B cell (primary cell): ENCODE measurements at regions not wholly inside any gene's neighbourhood (a gene's known extent, or its start where the extent isn't known, plus 50 kb on each side); places are given as distances from the start of the nearest gene placed in this dataset.

ENCODE experiments used
- ATAC-seq: fragments of 200-7000 bp; cut with Tn5 transposase; one replicate; pipeline ENCODE4 v1.10.0; 2021; ENCODE audit warnings: low read depth, mild to moderate bottlenecking, moderate number of reproducible peaks, moderate library complexity
- CTCF ChIA-PET: fragments of 350-600 bp; sonication (Branson Sonifier 250); formaldehyde crosslinking; loops from one replicate; lab custom pipeline; 2021; ENCODE audit warnings: antibody characterized with exemption, inconsistent platforms; lab: Charles Lee
- POLR2A ChIA-PET: fragments of 350-600 bp; sonication (Branson Sonifier 250); formaldehyde crosslinking; loops from one replicate; lab custom pipeline; 2021; ENCODE audit warnings: antibody characterized with exemption; lab: Charles Lee
- DNase-seq: peaks from one replicate; pipeline ENCODE4 v3.0.0; 2013
- H2AFZ ChIP-seq: 2 replicates; pipeline ENCODE4 v1.6.1; 2012; ENCODE audit warnings: mild to moderate bottlenecking, low read depth, low read length; ENCODE audit not compliant: insufficient read depth, poor library complexity, severe bottlenecking
- H3K27ac ChIP-seq, 2 donors: 1 replicate in 1 of 2; 2 replicates in 1 of 2; pipeline ENCODE4 v1.5.1; 2012 to 2013; ENCODE audit warnings: low read length in 2 of 2, mild to moderate bottlenecking in 2 of 2, moderate library complexity in 1 of 2
- H3K27me3 ChIP-seq, 4 experiments: fragments of 200-600 bp in 1 of 4; sonication (generic) in 1 of 4; replicated peaks in 1 of 4; 1 replicate in 2 of 4; 2 replicates in 2 of 4; pipeline versions ENCODE4 v1.6.1 to v1.7.0; 2013 to 2016; ENCODE audit warnings: low read length in 3 of 4, mild to moderate bottlenecking in 2 of 4, mixed read lengths in 1 of 4, moderate library complexity in 1 of 4; ENCODE audit not compliant: insufficient read depth in 4 of 4, control insufficient read depth in 3 of 4; ENCODE audit errors: control extremely low read depth in 1 of 4
- H3K36me3 ChIP-seq, 2 experiments: replicated peaks in 1 of 2; 1 replicate in 1 of 2; 2 replicates in 1 of 2; pipeline versions ENCODE4 v1.6.1 to v1.7.1; 2013; ENCODE audit warnings: low read length in 1 of 2; ENCODE audit not compliant: insufficient read depth in 2 of 2, control insufficient read depth in 1 of 2; ENCODE audit errors: control extremely low read depth in 1 of 2, extremely low read depth in 1 of 2
- H3K4me1 ChIP-seq, 2 donors: fragments of 200-600 bp in 1 of 2; sonication (generic) in 1 of 2; 1 replicate in 1 of 2; 2 replicates in 1 of 2; pipeline versions ENCODE4 v1.5.1 to v1.6.1; 2013 to 2017; ENCODE audit warnings: low read length in 2 of 2; ENCODE audit not compliant: control insufficient read depth in 2 of 2, insufficient read depth in 2 of 2
- H3K4me2 ChIP-seq: replicated peaks from 2 replicates; pipeline ENCODE3; 2012; ENCODE audit warnings: mild to moderate bottlenecking, low read depth, low read length; ENCODE audit not compliant: poor library complexity, severe bottlenecking
- H3K4me3 ChIP-seq, 5 experiments: fragments of 200-600 bp in 1 of 5; sonication (generic) in 1 of 5; 1 replicate in 3 of 5; 2 replicates in 2 of 5; pipeline versions ENCODE4 v1.5.1 to v1.7.0; 2011 to 2016; ENCODE audit warnings: low read length in 4 of 5, mild to moderate bottlenecking in 4 of 5, low read depth in 2 of 5, control low read depth in 1 of 5, moderate library complexity in 1 of 5; ENCODE audit not compliant: insufficient read depth in 1 of 5; ENCODE audit errors: control extremely low read depth in 1 of 5, extremely low read depth in 1 of 5
- H3K79me2 ChIP-seq: fragments of 200-600 bp; sonication (generic); one replicate; pipeline ENCODE4 v1.6.0; 2016; ENCODE audit warnings: low read length; ENCODE audit not compliant: control insufficient read depth, insufficient read depth
- H3K9ac ChIP-seq: fragments of 200-600 bp; sonication (generic); 2 replicates; pipeline ENCODE4 v1.6.1; 2017; ENCODE audit warnings: mild to moderate bottlenecking, low read length, moderate library complexity
- H3K9me3 ChIP-seq, 3 donors: one replicate each; pipeline versions ENCODE4 v1.6.1 to v1.7.1; 2013; ENCODE audit warnings: low read length in 2 of 3; ENCODE audit not compliant: control insufficient read depth in 2 of 3, insufficient read depth in 1 of 3; ENCODE audit errors: control extremely low read depth in 1 of 3
- H4K20me1 ChIP-seq: 2 replicates; pipeline ENCODE4 v1.6.0; 2012; ENCODE audit warnings: mild to moderate bottlenecking, low read length; ENCODE audit not compliant: insufficient read depth, control insufficient read depth, poor library complexity, severe bottlenecking
- H3K27ac Mint-ChIP-seq: one replicate; pipeline ENCODE4 v1.8.0; 2021; ENCODE audit warnings: mixed read lengths
- H3K27me3 Mint-ChIP-seq: one replicate; pipeline ENCODE4 v1.8.0; 2021; ENCODE audit warnings: mixed read lengths
- H3K4me1 Mint-ChIP-seq: one replicate; pipeline ENCODE4 v1.8.0; 2021; ENCODE audit warnings: mixed read lengths
- H3K4me3 Mint-ChIP-seq: one replicate; pipeline ENCODE4 v1.8.0; 2021; ENCODE audit warnings: mixed read lengths
- H3K9me3 Mint-ChIP-seq: one replicate; pipeline ENCODE4 v1.8.0; 2022; ENCODE audit warnings: mixed read lengths; ENCODE audit not compliant: insufficient read depth
- EZH2 ChIP-seq: IDR thresholded peaks from 2 replicates; pipeline ENCODE4 v1.6.1; 2012; ENCODE audit warnings: borderline replicate concordance, low read depth, mild to moderate bottlenecking, moderate library complexity, low read length; ENCODE audit not compliant: insufficient read depth, poor library complexity, severe bottlenecking
- WGBS: methylation state at CpG from one replicate; pipeline ENCODE4 v1.1.5; 2013; ENCODE audit warnings: missing lambda C conversion rate; ENCODE audit not compliant: insufficient coverage; 5-methylcytosine and 5-hydroxymethylcytosine counted together
- intact Hi-C: fragments of 100-400 bp; cut with micrococcal nuclease; formaldehyde crosslinking; loops from one replicate; pipeline ENCODE4 v1.10.0; 2022
- TF ChIP-seq, protein P1 (sequence below): fragments of 200-600 bp; IDR thresholded peaks from one replicate; pipeline ENCODE4 v1.8.0; 2022; ENCODE audit warnings: antibody characterized with exemption, mild to moderate bottlenecking

- WGBS, result 93% methylated on average over 2 of the region's 5 CpGs
- Mint-ChIP-seq H3K27ac (no peak overlapping the region), H3K4me1 (no peaks in the 10 kb centered on the region), H3K9me3 (no peaks in the 10 kb centered on the region), H3K4me3 (no peak overlapping the region), H3K27me3 (no peaks in the 10 kb centered on the region)
- no peak overlapping the region for H3K4me2 ChIP-seq
- no peaks in the 10 kb centered on the region for H3K79me2 ChIP-seq
- H3K4me1 ChIP-seq, result no peaks in the 10 kb centered on the region
- H3K27ac ChIP-seq, result no peak overlapping the region
- no peak for ATAC-seq
- H3K27me3 ChIP-seq, result no peaks in the 10 kb centered on the region
- CTCF ChIA-PET, result no interaction called here
- no peak for DNase-seq
- H2AFZ ChIP-seq, result no peak overlapping the region
- intact Hi-C loops, result loop anchor here (5.0 to 10.0 kb wide), 2 partner anchors 888 to 1000 kb away; no protein-coding TSS in a partner anchor
- no peaks in the 10 kb centered on the region for H4K20me1 ChIP-seq
- no peaks in the 10 kb centered on the region for H3K9me3 ChIP-seq
- H3K9ac ChIP-seq, result no peak overlapping the region
- no peaks in the 10 kb centered on the region for H3K36me3 ChIP-seq
- POLR2A ChIA-PET, result no interaction called here
- no peak overlapping the region for H3K4me3 ChIP-seq
- no peak for TF ChIP-seq EZH2
- TF ChIP-seq, protein P1, sequence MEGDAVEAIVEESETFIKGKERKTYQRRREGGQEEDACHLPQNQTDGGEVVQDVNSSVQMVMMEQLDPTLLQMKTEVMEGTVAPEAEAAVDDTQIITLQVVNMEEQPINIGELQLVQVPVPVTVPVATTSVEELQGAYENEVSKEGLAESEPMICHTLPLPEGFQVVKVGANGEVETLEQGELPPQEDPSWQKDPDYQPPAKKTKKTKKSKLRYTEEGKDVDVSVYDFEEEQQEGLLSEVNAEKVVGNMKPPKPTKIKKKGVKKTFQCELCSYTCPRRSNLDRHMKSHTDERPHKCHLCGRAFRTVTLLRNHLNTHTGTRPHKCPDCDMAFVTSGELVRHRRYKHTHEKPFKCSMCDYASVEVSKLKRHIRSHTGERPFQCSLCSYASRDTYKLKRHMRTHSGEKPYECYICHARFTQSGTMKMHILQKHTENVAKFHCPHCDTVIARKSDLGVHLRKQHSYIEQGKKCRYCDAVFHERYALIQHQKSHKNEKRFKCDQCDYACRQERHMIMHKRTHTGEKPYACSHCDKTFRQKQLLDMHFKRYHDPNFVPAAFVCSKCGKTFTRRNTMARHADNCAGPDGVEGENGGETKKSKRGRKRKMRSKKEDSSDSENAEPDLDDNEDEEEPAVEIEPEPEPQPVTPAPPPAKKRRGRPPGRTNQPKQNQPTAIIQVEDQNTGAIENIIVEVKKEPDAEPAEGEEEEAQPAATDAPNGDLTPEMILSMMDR, result no peak
These were observed 803.3 kb downstream of the DIPK2A start for GRCh38 chr3:144774897-144775296.

DNA sequence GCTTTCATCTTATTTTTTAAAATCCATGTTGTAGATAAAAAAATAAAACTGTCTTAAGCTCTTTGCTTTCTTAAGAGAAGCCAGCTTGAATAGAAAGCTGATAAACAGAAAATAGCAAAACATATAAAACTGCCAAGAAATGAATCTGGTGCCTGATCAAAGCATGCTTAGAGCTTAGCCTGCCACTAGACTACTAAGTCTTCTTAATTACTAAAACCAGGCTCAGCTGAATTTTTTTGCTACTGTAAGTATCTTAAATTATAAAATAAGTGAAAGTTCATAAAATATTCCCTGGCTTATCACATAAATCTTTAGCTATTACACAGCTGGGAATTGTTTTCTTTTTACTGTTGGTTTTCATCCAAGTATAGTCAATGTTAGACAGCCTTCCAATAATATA lies 803.9 kb downstream of the DIPK2A start:
- CTCF ChIA-PET, result no interaction called here
- intact Hi-C loops, result loop anchor here (10.0 kb wide), 1 partner anchor 1001 kb away; no protein-coding TSS in a partner anchor

More for the DNA sequence above, 803.9 kb downstream of the DIPK2A start:
- Histone ChIP-seq H3K79me2 (no peaks in the 10 kb centered on the region), H2AFZ (no peak overlapping the region), H3K9ac (no peak overlapping the region), H3K4me3 (no peak overlapping the region), H3K27me3 (no peaks in the 10 kb centered on the region), H3K4me2 (no peak overlapping the region), H4K20me1 (no peaks in the 10 kb centered on the region), H3K27ac (no peak overlapping the region), H3K4me1 (no peaks in the 10 kb centered on the region), H3K9me3 (no peaks in the 10 kb centered on the region), H3K36me3 (no peaks in the 10 kb centered on the region)
- Mint-ChIP-seq H3K4me1 (no peaks in the 10 kb centered on the region), H3K9me3 (no peaks in the 10 kb centered on the region), H3K27ac (no peak overlapping the region), H3K4me3 (no peak overlapping the region), H3K27me3 (no peaks in the 10 kb centered on the region)
- ATAC-seq, result no peak
- POLR2A ChIA-PET, result no interaction called here
- TF ChIP-seq, protein P1, result no peak
- TF ChIP-seq EZH2, result no peak
- DNase-seq, result no peak
